ENCODE measurements at regions not wholly inside any gene's neighbourhood (a gene's known extent, or its start where the extent isn't known, plus 50 kb on each side); places are given as distances from the start of the nearest gene placed in this dataset.
"Not testable (repeated sequence)": the region's sequence is repeated elsewhere in the genome, so short reads cannot be mapped to it uniquely, and the experiment has no call there.

DNA sequence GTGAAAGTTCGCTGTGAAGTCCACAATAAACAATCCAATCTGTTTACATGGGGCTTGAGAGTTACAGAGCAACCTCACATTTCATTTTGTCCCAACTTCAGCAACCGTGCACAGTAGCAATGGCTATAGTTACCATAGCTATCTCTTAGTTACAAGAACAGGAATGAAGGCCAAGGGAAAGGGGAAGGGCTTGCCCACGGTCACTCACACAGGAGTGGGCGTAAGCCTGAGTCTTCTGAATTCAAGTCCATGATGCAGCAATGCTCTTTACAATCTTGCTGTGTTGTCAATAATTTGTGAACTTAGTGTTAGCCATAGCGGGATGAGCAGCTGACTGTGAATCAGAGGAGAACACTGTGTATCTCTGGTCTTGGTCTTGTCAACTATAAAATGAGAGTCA is 102.9 kb downstream of the ADAMTS15 start:
- no peak for DNase-seq

DNA sequence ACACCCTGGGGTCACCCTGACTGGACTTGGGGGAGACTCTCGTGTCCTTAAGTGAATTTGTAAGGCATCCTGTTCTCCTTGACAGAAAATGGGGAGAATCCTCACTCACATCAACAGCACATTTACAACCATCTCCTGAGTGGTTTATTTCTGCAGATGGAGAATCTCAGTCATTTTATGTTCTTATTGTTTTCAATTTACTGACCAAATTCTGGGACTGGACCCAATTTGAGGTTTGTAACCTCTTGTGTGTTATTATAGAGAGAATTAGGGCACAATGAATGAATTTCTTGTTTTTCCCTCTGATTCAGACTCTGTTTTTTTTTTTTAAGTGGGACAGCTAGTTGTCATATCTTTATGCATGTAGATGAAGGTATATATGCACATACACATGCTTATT is 104.9 kb downstream of the ADAMTS15 start:
- DNase-seq: no peak

DNA sequence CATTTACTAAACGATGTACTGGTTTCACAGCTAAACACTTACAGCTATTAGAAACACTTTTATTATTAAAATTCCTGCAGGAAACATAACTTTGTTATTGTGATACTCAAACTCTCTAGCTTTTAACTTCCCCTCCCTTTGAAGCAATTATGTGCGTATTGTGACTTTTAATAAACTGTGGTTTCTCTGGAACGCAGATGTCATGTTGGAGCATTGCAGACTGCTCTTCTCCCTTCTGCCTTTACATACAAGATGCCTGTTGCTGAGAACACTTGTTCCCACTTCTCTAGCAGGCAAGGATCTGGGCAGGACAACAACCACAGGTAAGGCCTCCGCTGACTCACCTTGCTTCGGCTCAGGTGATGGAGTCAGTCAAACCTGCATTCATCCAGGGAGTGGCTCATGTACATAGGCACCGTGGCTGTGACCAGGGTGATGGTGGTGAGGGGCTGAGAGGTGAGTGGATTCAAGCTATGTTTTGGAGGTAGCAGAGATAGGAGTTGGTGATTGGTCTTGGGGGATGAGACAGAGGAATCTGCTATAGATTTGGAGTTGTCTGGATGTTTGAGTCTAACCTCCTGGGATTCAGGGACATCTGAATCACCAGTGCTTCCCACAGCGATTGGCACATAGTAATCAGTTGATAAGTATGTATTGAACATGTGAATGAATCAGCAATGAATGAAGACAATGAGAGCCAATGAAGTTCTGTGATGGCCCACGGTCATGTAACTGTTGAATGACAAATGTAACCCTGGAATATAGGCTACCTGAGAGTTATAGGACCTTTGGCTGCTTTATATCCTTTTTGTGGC is 106.0 kb downstream of the ADAMTS15 start:
- DNase-seq: no peak

DNA sequence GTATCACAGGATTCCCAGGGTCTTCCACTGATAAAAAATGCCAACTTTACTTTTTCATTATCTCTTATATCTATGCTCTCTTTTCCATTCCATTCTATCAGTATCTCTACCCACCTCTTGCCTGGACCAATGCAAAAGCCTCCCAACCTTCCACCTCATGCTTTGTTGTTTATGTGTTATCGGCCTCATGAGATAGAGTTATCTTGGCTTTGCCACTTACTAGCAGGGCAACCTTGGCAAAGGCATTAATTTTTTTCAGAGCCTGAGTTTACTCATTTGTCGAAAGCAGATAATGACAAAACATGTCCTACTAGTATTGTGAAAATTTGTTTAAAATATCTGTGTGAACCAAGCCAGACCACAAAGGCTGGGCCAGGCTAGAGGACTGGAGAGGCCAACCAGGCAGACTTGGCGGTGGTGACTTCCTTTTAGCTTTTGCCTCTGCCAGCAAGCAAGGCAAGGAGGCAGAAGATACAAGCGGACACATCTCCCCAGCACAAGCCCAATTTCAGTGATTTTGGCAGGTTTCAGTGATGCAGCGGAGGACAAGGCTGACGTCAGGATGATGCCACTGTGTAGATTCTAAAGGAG is 106.9 kb downstream of the ADAMTS15 start:
- no peak for DNase-seq

DNA sequence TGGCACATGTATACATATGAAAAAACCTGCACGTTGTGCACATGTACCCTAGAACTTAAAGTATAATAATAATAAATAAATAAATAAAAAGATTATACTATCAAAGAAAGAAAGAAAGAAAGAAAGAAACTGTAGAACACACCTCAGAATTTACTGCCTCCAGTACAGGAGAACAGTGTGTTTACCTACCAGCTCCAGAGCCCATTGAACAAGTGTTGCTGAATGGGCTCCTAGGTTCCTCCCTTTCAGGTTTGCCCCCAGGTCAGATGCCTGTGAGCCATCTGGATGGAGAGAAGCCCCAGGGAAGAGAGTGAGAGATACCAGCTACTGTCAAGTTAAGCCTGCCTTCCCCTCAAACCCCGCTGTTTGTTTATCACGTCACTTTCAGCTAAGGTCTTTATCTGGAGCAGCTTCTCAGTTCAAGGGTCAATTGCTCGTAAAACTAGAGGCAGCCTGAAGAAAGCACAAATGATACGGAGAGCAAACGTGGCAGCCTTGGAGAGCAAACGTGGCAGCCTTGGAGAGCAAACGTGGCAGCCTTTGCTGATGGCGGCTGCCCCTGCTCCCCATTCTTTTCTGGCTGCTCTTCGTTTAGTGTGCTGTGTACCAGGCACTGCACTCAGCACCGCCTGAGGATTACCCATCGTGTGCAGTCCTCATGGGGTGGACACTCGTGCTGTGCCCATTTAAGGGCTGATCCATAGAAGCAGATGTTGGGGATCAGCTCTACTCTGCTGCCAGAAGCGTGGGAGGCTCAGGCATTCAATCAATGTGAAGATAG is 111.7 kb downstream of the ADAMTS15 start:
- no peak for DNase-seq

DNA sequence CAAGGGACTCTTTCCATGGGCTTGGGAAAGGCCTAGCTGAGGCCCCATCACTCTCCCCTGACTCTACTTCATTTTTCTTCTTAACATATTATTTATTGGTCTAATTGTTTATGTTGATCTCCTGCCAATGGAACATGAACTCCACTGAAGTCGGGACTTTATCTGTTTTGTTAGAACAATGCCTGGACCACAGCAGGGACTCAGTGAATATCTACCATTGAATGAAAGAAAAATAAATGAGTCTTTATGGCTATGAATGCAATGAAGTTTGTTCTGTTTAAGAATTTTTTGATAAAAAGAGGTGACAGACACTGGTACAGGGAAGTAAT is 112.3 kb downstream of the ADAMTS15 start:
- no peak for DNase-seq

DNA sequence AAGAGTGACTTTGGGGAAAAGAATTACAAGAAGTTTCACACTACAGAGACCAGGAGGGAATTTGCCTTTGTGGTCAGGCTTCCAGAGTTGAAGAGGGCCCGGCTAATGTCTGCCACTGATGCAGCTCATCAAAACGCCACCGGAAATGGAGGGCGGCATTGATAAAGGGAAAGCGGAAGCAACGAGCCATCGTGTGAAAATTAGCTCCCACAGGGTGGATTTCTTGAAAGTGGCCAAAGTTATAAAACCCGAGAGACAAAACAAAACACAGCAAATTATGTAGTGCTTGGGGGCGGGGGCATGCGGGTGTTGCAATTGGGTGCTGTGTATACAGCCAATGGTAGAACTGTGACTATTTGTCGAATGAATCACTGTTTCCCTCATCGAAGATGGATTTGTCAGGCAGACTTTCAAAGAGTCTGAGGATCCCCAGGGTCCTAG is 113.0 kb downstream of the ADAMTS15 start:
- no peak for DNase-seq

DNA sequence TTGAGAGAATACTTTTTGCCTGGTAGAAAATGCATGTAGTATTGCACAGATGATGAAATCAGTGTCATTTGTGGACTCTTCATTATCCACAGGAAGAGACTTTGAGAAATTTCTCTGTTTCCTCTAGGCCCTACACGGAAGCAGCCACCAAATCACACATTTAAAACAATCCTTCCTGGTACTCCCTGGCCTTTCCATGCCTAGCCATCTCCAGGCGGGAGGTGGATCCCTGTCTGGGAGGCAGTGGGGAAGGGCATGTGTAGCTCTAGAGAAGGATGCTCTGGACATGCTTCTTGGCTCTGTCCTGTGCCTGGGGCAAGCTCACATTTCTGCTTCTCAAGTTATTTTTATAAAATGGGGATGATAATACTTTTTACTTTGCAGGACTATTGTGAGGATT is 114.1 kb downstream of the ADAMTS15 start:
- no peak for DNase-seq

DNA sequence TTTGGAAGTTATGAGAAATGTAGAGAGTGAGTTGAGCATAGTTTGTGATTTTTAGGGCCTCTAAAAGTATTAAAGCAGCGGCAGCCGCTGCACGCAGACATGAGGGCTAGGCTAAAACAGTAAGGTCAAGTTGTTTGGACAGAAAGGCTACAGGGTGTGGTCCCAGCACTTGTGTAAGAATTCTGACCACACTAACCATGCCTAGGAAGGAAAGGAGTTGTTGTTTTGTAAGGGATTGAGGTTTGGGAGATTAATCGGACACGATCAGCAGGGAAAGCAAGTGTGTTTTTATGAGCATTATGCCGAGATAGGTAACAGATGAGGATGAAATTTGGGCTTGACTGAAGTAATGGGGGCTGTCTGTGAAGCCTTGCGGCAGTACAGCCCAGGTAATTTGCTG is 117.9 kb downstream of the ADAMTS15 start:
- not testable (repeated sequence) for DNase-seq

DNA sequence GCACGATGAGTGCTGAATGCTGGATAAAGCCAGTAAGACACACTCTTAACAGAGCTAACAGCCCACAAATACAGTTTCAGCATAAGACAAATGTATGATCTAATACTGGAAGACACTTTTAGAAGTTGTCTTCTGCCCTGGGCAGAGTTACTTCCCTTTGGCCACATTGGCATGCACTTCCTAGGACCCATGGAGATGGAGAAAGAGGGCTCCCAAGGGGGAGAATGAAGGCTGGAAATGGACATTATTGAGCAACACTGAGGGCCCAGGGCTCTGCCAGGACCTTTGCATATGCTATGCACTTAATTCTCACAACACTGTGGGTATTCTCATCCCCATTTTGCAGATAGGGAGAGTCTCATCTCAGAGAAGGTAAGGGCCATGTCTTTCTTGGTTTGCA is 123.1 kb downstream of the ADAMTS15 start:
- no peak for DNase-seq

DNA sequence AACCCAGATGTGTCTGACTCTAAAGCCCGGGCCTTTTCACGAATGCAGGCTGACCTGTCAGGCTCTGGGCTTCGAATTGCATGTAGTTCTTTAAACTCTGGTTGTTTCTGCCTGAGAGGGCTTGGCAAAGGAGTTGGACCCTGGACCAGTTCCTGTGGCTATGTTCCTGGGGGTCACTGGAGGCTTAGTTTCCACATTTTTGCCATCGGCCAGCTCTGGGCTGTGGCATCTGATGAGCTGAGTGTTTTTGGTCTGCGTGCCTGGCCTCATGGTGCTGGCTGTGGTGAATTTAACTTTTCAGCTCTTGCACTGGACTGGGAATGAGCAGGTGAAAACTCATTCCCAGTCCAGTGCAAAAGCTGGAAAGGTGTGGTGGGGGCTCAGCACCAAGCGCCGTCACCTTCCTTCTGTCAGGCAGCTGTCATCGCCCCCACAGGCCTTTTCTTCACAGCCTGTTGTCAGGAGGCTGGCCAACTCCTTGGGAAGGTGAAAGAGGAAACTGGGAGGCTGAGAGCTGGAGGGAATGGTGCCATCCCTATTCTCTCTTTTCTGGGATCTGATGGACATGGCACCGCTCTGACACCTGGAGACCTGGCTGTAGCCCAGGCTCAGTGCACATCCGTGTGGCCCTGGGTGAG is 123.6 kb downstream of the ADAMTS15 start:
- no peak for DNase-seq

DNA sequence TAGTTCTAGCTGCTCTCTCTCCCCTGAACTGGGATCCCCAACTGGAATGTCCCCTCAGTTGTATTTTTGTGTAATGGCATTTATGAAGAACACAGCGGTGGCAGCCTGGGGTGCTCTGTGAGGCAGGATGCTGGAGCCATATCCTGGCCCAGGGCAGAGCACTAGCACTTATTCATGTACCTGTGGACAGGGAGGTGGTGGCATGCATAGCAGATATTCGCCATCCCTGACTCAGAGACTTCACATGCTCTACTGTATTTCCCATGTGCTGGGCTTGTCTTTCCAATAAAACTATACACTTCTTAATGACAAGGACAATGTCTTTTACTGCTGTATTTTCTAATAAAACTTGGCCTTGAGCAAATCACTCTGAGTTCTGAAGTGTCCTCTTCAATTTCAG is 125.3 kb downstream of the ADAMTS15 start:
- DNase-seq: no peak

DNA sequence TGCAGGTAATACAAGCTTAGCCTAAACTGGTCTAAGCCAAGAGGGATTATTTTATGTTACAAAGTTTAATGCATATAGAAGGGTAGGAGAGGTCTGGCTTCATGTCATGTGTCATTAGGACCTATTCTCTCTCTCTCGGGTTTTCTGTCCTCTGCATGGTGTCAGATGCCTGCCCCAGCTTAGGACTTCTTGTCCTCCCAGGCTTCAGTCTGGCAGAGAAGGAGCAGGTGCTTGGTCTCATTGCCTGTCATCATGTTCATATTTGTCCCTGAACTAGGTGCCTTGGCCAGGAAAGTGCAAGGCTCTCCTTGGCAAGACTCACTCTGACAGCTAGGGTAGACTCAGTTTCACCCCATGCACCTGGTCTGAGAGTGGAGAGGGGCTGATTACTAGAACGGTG is 126.3 kb downstream of the ADAMTS15 start:
- no peak for DNase-seq

DNA sequence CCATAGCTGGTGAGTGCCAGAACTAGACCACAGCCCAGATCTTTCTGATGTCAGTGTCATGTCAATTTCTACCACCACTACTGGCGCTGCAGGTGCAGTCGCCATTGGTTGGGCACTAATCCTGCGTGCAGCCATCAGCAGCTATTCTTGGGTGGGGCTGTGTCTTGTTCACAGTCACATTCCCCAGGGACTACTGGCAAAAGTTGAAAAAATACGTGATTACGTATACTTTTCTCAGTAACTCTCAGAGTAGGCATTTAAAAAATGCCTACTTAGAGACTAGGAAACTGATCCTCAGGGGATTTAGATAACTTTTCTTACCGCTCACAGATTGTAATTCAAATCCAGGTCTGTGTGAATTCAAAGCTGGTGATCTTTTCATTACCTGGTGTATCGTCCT is 127.7 kb downstream of the ADAMTS15 start:
- no peak for DNase-seq

DNA sequence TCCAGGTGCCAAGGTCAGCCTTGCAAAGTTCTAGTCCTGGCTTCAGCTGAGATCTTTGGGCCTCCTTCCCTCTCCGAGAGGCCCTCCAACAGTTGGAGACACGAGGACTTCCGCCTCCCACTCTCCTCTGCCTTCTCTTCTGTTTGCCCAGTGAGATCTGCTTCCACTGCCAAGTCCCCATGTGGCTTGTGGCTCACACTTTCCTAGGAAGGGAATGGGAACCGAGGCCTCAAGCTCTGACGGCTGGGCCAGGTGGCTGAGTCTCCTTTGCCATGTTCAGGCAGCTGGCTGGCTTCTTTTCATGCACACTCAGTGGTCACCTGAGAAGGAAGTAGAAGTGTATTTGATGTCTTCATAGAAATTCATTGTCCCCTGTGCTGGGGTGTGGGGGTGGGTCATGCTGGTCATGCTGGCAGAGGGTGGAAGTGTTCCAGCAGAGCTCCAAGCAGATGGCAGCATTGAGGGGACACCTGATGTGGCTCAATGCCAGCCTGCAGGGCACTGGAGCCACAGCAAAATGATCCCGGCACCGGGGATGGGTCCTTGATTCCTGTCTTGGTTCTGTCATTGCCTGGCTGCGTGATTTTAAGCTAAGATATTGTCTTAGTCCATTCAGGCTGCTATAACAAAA is 130.4 kb downstream of the ADAMTS15 start:
- DNase-seq: no peak

DNA sequence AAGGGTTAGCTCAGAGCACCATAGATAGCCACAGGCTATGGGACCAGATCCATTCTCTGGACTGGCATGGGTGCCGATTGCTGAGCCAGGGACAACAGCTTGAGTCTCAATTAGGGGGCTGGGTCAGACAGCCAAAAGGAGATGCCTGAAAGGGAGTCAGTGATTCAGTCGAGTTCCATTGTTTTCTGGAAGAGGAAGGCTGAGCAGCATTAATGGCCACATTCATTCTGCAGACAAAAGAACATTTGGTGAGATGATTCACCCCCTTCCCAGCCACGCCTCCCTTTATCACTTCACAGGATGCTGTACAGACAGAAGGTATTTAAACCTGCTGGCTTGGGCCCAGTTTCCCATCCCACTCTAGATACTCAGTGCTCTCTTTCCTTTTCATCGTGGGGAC is 131.9 kb downstream of the ADAMTS15 start:
- DNase-seq: no peak

DNA sequence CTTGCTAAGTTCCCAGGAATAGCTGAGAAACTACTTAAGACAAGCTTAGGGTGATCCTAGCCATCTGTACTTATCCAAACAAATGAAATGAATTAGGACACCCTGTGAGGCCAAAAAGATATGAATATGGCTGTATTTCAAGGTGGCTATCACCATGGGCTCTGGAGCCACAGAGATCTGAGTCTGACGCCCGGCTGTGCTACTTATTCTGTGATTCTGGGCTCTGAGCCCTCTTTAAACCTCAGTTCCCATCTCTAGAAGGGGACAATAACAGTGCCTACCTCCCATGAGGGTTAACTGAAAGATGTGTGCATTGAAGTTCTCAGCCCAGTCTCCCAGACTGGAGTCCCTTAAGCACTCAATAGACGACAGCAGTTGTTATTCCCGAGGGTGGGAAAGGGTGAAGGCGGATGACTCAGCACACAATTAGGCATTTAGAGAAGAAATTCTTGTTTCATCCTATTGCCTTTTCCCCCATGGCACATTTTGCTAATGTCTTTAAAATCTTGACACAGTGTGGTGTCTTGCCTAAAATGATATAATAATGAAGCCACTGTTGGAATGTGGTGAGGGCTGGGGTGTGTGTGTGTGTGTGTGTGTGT is 132.5 kb downstream of the ADAMTS15 start:
- DNase-seq: no peak

DNA sequence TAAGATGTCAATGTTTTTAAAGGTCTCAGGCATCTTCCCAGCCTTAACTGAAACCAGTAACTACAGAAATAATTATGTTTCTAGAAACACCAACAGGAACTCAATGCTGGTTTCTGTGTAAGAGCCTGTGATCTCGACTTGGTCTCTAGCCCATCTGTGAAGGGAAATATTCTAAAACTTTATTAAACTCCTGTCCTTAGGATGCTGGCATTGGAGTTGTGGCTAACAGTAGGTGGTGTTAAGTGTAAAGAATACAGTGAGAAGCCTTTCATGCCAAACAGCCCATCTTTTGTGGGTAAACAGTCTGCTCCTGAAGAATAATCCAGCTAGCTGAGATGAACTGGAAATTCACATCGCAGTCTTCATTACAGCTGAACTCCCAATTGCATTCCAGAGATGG is 133.2 kb downstream of the ADAMTS15 start:
- no peak for DNase-seq

DNA sequence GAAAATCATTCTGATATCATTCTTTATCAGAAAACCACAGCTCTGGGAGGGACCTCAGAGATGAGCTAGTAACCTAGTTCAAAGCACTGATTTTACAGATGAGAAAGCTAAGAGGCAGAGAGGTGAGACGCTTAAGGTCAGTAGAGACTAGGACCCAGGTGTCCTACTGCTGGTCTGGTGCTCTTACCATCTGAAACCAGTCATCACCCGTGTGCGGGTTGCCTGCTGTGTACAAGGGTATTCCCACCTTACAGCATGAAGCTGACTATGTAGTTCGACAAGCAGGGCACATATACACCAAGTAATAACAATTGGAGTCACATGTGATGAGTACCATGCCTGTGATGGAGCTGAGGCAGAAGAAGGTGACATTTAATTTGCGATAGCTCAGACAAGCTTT is 133.7 kb downstream of the ADAMTS15 start:
- DNase-seq: no peak

DNA sequence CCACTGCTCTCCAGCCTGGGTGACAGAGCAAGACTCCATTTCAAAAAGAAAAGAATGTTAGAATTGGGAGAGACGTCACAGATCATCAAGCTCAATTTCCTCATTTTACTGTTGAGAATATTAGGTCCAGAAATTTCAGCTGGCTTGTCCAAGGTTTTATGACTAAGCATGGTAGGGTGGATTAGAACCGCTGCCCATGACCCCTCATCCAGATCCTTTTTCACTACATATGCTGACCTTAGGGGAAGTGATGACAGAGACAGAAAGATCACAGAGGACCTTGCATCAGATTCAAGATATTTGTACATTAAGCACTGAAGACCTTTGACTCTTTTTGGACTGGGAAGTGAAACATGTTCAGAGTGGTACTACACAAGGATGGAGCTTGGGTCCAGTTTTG is 134.5 kb downstream of the ADAMTS15 start:
- no peak for DNase-seq

DNA sequence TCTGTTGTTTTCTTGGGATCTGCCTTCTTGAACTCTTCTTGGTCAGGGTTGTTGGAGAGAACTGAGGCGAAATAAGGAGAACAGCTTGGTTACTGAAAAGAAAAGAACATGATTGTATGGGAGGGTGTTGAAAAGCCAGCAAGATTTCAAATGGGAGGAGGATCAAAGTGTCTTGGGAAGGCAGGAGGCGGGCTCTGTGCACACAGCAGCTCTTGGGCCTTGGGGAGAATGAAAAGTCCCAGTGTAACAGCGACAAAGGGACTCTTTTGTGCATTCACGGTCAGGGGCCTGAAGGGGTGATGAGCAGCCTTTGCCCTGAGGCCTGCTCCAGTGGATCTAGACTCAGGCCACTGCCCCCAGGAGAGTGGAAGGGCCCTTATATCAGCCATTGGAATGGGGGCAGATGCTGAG is 135.4 kb downstream of the ADAMTS15 start:
- DNase-seq: no peak

DNA sequence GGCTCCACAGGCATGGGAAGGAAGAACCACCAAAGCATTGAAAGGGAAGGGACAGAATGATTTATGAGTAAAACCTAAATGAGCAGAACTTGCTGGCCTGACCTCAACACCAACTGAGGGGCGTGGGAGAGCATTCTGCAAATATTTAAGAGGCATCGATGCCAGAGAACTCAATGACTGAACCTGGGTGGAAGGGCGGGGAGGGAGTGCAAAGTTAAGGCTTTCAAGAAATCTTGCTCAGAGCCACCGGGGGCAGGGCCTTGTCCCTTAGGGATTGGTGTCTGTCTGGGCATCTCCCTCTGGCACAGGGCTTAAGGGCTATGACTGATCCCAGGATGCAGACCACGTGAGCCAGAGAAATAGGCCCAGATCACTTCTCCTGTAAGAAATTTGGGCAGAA is 137.1 kb downstream of the ADAMTS15 start:
- DNase-seq: no peak

DNA sequence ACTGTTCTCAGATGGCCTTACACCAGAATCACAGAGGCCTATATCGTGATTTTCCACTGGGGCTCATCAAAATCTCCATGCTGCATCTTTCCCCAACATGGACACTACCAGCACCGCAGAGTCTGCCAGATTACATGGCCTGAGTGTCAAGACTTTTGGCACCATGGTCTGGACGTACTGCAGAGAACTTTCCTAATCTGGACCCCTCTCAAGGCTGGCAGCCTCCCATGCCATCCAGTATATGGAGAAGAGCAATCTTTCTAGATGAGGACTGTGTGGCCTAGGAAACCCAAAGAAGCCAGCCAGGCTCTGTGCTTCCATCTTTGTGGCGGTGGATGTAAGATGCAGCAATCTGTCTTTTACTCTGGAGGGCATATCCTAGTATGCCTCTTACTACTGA is 139.2 kb downstream of the ADAMTS15 start:
- no peak for DNase-seq
